SU-DHL-6 (cell line): ENCODE measurements at regions not wholly inside any gene's neighbourhood (a gene's known extent, or its start where the extent isn't known, plus 50 kb on each side); places are given as distances from the start of the nearest gene placed in this dataset.

Experiments
- EZH2phosphoT487 ChIP-seq: fragments of 200-600 bp; sonication (generic), shearing (Covaris generic); conservative IDR thresholded peaks from 2 replicates; pipeline ENCODE4 v1.6.1; 2018; ENCODE audit warnings: mild to moderate bottlenecking, antibody characterized with exemption, low read length, moderate library complexity, mixed read lengths
- TF ChIP-seq, protein P1 (sequence below): fragments of 200-600 bp; sonication (generic); IDR thresholded peaks from one replicate; pipeline ENCODE4 v1.5.1; 2017; ENCODE audit warnings: antibody characterized with exemption, mild to moderate bottlenecking, low read length, moderate library complexity; ENCODE audit not compliant: insufficient read depth, poor library complexity, severe bottlenecking

DNA sequence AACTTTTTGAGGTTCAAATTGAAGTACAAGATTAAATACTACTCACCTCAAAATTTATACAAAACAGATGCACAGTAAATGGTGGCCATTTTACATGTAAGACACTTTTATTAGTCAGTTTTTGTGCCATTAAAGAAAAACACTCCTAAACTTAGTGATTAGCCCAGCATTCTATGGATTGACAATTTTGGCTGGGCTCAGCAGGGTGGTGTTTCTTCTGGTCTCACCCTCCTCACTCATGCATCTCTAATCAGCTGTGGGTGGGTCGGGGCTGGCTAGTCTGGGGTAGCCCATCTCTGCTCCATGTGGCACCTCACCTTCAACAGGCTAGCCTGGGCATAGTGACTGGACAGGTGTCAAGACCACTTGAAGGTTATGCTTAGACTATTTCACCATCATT is 71.6 kb upstream of the BTBD3 start:
- TF ChIP-seq, protein P1, sequence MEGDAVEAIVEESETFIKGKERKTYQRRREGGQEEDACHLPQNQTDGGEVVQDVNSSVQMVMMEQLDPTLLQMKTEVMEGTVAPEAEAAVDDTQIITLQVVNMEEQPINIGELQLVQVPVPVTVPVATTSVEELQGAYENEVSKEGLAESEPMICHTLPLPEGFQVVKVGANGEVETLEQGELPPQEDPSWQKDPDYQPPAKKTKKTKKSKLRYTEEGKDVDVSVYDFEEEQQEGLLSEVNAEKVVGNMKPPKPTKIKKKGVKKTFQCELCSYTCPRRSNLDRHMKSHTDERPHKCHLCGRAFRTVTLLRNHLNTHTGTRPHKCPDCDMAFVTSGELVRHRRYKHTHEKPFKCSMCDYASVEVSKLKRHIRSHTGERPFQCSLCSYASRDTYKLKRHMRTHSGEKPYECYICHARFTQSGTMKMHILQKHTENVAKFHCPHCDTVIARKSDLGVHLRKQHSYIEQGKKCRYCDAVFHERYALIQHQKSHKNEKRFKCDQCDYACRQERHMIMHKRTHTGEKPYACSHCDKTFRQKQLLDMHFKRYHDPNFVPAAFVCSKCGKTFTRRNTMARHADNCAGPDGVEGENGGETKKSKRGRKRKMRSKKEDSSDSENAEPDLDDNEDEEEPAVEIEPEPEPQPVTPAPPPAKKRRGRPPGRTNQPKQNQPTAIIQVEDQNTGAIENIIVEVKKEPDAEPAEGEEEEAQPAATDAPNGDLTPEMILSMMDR: no peak
- no peak for TF ChIP-seq EZH2phosphoT487
